Activated naive CD4-positive, alpha-beta T cell treated with anti-CD3 and anti-CD28 coated beads for 36 hours (primary cell): ENCODE measurements at regions not wholly inside any gene's neighbourhood (a gene's known extent, or its start where the extent isn't known, plus 50 kb on each side); places are given as distances from the start of the nearest gene placed in this dataset.

Source experiments
- CTCF ChIA-PET: fragments of 350-600 bp; sonication (Branson Sonifier 250); formaldehyde crosslinking; loops from one replicate; lab custom pipeline; 2021; ENCODE audit warnings: antibody characterized with exemption; lab: Charles Lee
- DNase-seq: peaks from one replicate; pipeline ENCODE4 v3.0.0-alpha.2; 2020
- H3K27ac Mint-ChIP-seq: one replicate; pipeline ENCODE4 v1.8.0; 2021; ENCODE audit warnings: mild to moderate bottlenecking, mixed read lengths
- H3K27me3 Mint-ChIP-seq: one replicate; pipeline ENCODE4 v1.8.0; 2021; ENCODE audit warnings: low read depth, mixed read lengths
- H3K36me3 Mint-ChIP-seq: one replicate; pipeline ENCODE4 v1.8.0; 2021; ENCODE audit warnings: low read depth, mixed read lengths
- H3K4me1 Mint-ChIP-seq: one replicate; pipeline ENCODE4 v1.8.0; 2021; ENCODE audit warnings: low read depth, mixed read lengths
- H3K4me3 Mint-ChIP-seq: one replicate; pipeline ENCODE4 v1.8.0; 2021; ENCODE audit warnings: mild to moderate bottlenecking, moderate library complexity, mixed read lengths
- H3K9me3 Mint-ChIP-seq: one replicate; pipeline ENCODE4 v1.8.0; 2021; ENCODE audit warnings: mixed read lengths
- intact Hi-C: fragments of 100-400 bp; cut with micrococcal nuclease; formaldehyde crosslinking; loops from one replicate; pipeline ENCODE4 v1.15.1; 2023

DNA sequence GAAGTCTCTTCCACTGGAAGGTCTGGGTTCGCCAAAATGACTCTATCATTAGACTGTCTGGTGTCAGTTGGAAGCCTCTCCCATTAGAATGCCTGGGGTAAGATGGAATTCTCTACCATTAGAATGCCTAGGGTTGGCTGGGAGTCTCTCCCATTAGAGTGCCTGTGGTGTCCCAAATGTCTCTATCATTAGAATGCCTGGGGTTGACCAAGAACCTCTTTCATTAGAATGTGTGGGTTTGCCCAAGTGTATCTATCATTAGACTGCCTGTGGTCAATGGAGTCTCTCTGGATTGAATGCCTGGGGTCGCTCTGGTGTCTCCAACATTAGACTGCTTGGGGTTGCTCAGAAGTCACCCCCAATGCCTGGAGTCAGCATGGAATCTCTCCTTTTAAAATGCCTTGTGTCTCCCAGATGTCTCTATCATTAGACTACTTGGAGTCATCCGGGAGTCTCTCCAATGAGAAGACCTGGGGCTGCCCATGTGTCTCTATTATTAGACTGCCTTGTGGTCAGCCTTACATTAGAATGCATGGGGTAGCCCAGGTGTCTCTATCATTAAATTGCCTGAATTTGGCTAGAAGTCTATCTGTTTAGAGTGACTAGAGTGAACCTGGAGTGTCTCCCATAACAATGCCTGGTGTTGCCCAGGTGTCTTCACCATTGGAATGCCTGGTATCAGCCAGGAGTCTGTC, 1518.4 kb downstream of the UQCRFS1 start:
- H3K27ac Mint-ChIP-seq, result no peak overlapping the region
- CTCF ChIA-PET, result no interaction called here
- intact Hi-C loops, result no loop called here
- DNase-seq, result no peak
- peaks cover 1% of the 10 kb centered on the region for H3K36me3 Mint-ChIP-seq
- peaks cover 46% of the 10 kb centered on the region for H3K9me3 Mint-ChIP-seq
- H3K27me3 Mint-ChIP-seq, result no peaks in the 10 kb centered on the region
- H3K4me1 Mint-ChIP-seq, result no peaks in the 10 kb centered on the region
- no peak overlapping the region for H3K4me3 Mint-ChIP-seq

DNA sequence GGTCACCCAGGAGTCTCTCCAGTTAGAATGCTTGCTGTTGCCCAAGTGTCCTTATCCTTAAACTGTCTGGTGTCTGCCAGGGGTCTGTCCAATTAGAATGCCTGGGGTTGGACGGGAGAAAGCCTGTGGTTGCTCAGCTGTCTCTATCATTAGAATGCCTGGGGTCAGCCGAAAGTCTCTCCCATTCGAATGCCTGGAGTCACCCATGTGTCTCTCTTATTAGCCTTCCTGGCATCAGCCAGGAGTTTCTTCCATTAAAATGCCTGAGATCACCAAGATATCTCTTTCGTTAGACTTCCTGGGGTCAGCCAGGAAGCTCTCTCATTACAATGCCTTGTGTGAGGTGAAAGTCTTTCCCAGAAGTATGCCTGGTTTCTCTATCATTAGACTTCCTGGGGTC, 1521.0 kb downstream of the UQCRFS1 start:
- Mint-ChIP-seq H3K27me3 (no peaks in the 10 kb centered on the region), H3K27ac (no peak overlapping the region), H3K4me3 (no peak overlapping the region), H3K36me3 (peaks cover 1% of the 10 kb centered on the region), H3K4me1 (no peaks in the 10 kb centered on the region), H3K9me3 (peaks cover 29% of the 10 kb centered on the region)
- DNase-seq, result no peak
- CTCF ChIA-PET, result no interaction called here
- intact Hi-C loops, result no loop called here

DNA sequence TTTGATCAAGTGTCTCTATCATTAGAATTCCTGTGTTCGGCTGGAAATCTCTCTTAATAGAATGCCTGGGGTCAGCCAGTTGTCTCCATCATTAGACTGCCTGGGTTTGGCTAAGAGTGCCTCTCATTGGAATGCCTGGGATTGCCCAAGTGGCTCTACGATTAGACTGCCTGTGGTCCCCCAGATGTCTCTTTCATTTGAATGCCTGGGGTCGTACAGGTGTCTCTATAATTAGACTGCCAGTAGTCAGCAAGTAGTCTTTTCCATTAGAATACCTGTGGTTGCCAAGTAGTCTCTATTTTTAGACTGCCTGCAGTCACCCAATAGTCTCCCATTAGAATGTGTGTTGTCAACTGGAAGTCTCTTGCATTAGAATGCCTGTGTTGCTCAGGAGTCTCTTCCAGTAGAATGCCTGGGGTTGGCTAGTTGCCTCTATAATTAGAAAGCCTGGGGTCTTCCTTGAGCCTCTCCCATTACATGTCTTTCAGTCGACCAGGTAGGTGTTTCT, 1523.2 kb downstream of the UQCRFS1 start:
- CTCF ChIA-PET, result no interaction called here
- H3K4me1 Mint-ChIP-seq, result no peaks in the 10 kb centered on the region
- H3K36me3 Mint-ChIP-seq, result no peaks in the 10 kb centered on the region
- DNase-seq, result no peak
- no peak overlapping the region for H3K27ac Mint-ChIP-seq
- intact Hi-C loops, result no loop called here
- no peaks in the 10 kb centered on the region for H3K27me3 Mint-ChIP-seq
- H3K9me3 Mint-ChIP-seq, result peaks cover 11% of the 10 kb centered on the region
- H3K4me3 Mint-ChIP-seq, result no peak overlapping the region

DNA sequence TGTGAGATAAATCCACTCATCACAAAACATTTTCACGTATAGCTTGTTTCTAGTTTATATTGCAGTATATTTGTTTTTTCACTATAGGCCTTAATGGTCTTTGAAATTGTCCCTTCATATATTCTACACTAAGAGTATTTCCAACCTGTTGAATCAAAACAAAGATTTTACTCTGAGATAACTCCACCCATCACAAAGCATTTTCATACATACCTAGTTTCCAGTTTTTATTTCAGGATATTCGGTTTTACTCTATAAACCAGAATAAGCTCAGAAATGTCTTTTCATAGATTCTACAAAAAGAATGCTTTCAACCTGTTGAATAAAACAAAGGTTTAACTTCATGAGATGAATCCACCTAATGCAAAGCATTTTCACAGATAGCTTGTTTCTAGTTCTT, 1528.7 kb downstream of the UQCRFS1 start:
- H3K27me3 Mint-ChIP-seq, result no peaks in the 10 kb centered on the region
- DNase-seq, result no peak
- H3K4me1 Mint-ChIP-seq, result no peaks in the 10 kb centered on the region
- no peaks in the 10 kb centered on the region for H3K36me3 Mint-ChIP-seq
- no peak overlapping the region for H3K27ac Mint-ChIP-seq
- intact Hi-C loops, result no loop called here
- no peak overlapping the region for H3K4me3 Mint-ChIP-seq
- CTCF ChIA-PET, result no interaction called here
- H3K9me3 Mint-ChIP-seq, result peaks cover 13% of the 10 kb centered on the region

DNA sequence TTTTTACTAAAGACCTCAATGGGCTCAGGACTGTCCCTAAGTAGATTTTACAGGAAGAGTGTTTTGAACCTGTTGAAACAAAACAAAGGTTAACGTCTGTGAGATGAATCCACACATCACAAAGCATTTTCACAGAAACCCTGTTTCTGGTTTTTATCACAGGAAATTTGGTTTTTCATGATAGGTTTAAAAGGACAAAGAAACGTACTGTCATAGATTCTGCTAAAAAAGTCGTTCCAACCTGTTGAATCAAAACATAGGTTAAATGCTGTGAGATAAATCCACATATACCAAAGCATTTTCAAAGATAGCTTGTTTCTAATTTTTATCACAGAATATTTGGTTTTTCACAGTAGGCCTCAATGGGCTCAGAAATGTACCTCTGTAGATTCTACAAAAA, 1531.0 kb downstream of the UQCRFS1 start:
- intact Hi-C loops, result no loop called here
- no peaks in the 10 kb centered on the region for H3K27me3 Mint-ChIP-seq
- no peak overlapping the region for H3K27ac Mint-ChIP-seq
- CTCF ChIA-PET, result interaction anchor here (0.6 kb wide), 1 partner anchor 44 kb away, joined by 3 read pairs; no protein-coding TSS in a partner anchor
- H3K4me3 Mint-ChIP-seq, result no peak overlapping the region
- no peaks in the 10 kb centered on the region for H3K4me1 Mint-ChIP-seq
- H3K36me3 Mint-ChIP-seq, result no peaks in the 10 kb centered on the region
- no peak for DNase-seq
- H3K9me3 Mint-ChIP-seq, result peaks cover 26% of the 10 kb centered on the region

DNA sequence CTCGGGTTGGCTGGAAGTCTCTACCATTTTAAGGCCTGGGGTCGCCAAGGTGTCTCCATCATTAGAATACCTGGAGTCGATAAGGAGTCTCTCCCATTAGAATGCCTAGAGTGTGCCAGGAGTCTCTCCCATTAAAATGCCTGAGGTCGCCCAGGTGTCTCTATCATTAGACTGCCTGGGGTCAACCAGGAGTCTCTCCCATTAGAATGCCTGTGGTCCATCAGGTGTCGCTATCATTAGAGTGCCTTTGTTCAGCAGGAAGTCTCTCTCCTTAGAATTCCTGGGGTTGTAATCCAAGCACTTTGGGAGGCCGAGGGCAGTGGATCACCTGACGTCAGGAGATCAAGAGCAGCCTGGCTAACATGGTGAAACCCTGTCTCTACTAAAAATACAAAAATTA, 1533.0 kb downstream of the UQCRFS1 start:
- H3K9me3 Mint-ChIP-seq, result peaks cover 33% of the 10 kb centered on the region
- H3K27ac Mint-ChIP-seq, result no peak overlapping the region
- no peak for DNase-seq
- CTCF ChIA-PET, result no interaction called here
- intact Hi-C loops, result no loop called here
- H3K4me3 Mint-ChIP-seq, result no peak overlapping the region
- H3K27me3 Mint-ChIP-seq, result no peaks in the 10 kb centered on the region
- H3K36me3 Mint-ChIP-seq, result peaks cover 3% of the 10 kb centered on the region
- H3K4me1 Mint-ChIP-seq, result no peaks in the 10 kb centered on the region

DNA sequence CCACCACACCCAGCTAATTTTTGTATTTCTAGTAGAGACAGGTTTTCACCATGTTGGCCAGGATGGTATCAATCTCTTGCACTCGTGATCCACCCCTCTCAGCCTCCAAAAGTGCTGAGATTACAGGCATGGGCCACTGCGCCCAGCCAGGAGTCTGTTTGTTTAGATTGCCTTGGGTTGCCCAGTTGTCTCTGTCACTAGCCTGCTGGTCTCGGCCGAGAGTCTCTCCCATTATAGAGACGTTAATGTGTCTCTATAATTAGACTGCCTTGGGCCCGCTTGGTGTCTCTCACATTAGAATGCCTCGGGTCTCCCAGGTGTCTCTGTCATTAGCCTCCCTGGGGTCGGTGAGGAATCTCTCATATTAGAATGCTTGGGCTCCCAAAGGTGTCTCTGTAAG, 1533.6 kb downstream of the UQCRFS1 start:
- H3K4me1 Mint-ChIP-seq, result no peaks in the 10 kb centered on the region
- no peaks in the 10 kb centered on the region for H3K27me3 Mint-ChIP-seq
- intact Hi-C loops, result no loop called here
- DNase-seq, result no peak
- H3K4me3 Mint-ChIP-seq, result no peak overlapping the region
- H3K27ac Mint-ChIP-seq, result no peak overlapping the region
- CTCF ChIA-PET, result no interaction called here
- peaks cover 34% of the 10 kb centered on the region for H3K9me3 Mint-ChIP-seq
- H3K36me3 Mint-ChIP-seq, result peaks cover 3% of the 10 kb centered on the region

DNA sequence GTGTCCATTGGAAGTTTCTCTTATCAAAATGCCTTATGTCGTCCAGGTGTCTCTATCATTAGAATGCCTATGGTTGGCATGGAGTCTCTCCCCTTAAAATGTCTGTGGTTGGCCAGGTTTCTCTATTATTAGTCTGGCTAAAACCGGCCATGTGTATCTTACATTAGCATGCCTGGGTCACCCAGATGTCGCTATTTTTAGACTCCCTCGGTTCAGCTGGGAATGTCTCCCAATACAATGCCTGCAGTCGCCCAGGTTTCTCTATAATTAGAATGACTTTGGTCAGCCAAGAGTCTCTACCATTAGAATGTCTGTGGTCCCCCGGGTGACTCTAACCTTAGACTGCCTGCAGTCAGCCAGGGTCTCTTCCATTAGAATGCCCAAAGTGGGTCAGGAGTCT, 1536.1 kb downstream of the UQCRFS1 start:
- H3K27me3 Mint-ChIP-seq, result no peaks in the 10 kb centered on the region
- no peak overlapping the region for H3K27ac Mint-ChIP-seq
- intact Hi-C loops, result no loop called here
- peaks cover 3% of the 10 kb centered on the region for H3K36me3 Mint-ChIP-seq
- peaks cover 38% of the 10 kb centered on the region for H3K9me3 Mint-ChIP-seq
- no peaks in the 10 kb centered on the region for H3K4me1 Mint-ChIP-seq
- CTCF ChIA-PET, result no interaction called here
- no peak for DNase-seq
- H3K4me3 Mint-ChIP-seq, result no peak overlapping the region

DNA sequence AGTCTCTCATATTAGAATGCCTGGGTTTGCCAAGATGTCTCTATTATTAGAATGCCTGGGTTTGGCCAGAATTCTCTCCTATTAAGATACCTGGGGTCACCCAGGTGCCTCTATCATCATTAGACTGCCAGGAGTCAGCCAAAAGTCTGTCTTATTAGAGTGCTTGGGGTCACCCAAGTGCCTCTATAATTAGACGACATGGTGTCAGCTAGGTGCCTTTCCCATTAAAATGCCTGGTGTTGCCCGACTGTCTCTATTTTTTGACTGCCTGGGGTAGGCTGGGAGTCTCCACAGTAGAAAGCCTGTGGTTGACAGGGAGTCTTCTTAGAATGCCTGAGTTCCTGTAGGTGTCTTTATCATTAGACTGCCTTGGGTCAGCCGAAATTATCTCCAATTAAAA, 1536.6 kb downstream of the UQCRFS1 start:
- Mint-ChIP-seq H3K36me3 (peaks cover 3% of the 10 kb centered on the region), H3K4me1 (no peaks in the 10 kb centered on the region), H3K27ac (no peak overlapping the region), H3K4me3 (no peak overlapping the region), H3K27me3 (no peaks in the 10 kb centered on the region), H3K9me3 (peaks cover 38% of the 10 kb centered on the region)
- intact Hi-C loops, result no loop called here
- no peak for DNase-seq
- CTCF ChIA-PET, result no interaction called here

DNA sequence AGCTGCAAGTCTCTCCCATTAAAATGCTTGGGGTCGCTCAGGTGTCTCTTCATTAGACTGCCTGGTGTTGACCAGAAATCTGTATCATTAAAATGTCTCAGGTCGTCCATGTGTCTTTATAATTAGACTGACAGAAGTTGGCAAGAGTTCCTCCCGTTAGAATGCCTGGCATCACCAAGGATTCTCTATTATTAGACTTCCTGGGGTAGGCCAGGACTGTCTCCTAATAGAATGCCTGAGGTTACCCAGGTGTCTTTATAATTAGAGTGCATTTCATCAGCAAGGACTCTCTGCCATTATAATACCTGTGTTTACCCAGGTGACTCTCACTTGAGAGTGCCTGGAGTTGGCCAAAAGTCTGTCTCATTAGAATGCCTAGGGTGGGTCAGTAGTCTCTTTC, 1537.2 kb downstream of the UQCRFS1 start:
- CTCF ChIA-PET, result no interaction called here
- DNase-seq, result no peak
- intact Hi-C loops, result no loop called here
- Mint-ChIP-seq H3K4me3 (no peak overlapping the region), H3K27me3 (no peaks in the 10 kb centered on the region), H3K4me1 (no peaks in the 10 kb centered on the region), H3K9me3 (peaks cover 38% of the 10 kb centered on the region), H3K27ac (no peak overlapping the region), H3K36me3 (peaks cover 3% of the 10 kb centered on the region)

DNA sequence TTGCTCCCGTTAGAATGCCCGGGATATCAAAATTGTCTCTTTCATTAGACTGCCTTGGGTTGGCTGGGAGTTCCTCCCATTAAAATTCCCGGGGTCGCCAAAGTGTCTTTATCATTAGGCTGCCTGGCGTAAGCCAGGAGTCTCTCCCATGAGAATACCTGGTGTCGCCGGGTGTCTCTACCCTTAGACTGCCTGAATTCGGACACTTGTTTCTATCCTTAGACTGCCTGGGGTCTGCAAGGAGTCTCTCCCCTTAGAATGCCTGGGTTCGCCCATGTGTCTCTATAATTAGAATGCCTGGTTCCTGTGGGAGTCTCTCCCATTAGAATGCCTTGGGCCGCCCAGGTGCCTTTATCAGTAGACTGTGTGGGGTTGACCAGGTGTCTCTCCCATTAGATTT, 1538.2 kb downstream of the UQCRFS1 start:
- DNase-seq, result no peak
- H3K9me3 Mint-ChIP-seq, result peaks cover 39% of the 10 kb centered on the region
- no peaks in the 10 kb centered on the region for H3K27me3 Mint-ChIP-seq
- H3K4me1 Mint-ChIP-seq, result no peaks in the 10 kb centered on the region
- peaks cover 3% of the 10 kb centered on the region for H3K36me3 Mint-ChIP-seq
- intact Hi-C loops, result no loop called here
- CTCF ChIA-PET, result no interaction called here
- no peak overlapping the region for H3K4me3 Mint-ChIP-seq
- no peak overlapping the region for H3K27ac Mint-ChIP-seq

DNA sequence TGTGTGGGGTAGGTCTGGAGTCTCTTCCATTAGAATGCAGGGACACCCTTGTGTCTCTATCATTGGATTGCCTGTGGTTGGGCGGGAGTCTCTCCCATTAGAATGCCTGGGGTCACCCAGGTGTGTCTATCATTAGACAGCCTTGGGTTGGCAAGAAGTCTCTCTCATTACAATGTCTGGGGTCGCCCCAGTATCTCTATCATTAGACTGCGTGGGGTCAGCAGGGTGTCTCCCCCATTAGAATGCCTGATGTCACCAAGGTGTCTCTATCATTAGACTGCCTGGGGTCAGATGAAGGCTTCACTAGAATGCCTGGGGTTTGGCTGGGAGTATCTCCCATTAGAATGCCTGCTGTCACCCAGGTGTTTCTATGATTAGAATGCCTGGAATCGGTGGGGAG, 1539.0 kb downstream of the UQCRFS1 start:
- DNase-seq, result no peak
- Mint-ChIP-seq H3K27ac (no peak overlapping the region), H3K4me3 (no peak overlapping the region), H3K4me1 (no peaks in the 10 kb centered on the region), H3K27me3 (no peaks in the 10 kb centered on the region), H3K36me3 (peaks cover 3% of the 10 kb centered on the region), H3K9me3 (peaks cover 33% of the 10 kb centered on the region)
- intact Hi-C loops, result no loop called here
- CTCF ChIA-PET, result no interaction called here

DNA sequence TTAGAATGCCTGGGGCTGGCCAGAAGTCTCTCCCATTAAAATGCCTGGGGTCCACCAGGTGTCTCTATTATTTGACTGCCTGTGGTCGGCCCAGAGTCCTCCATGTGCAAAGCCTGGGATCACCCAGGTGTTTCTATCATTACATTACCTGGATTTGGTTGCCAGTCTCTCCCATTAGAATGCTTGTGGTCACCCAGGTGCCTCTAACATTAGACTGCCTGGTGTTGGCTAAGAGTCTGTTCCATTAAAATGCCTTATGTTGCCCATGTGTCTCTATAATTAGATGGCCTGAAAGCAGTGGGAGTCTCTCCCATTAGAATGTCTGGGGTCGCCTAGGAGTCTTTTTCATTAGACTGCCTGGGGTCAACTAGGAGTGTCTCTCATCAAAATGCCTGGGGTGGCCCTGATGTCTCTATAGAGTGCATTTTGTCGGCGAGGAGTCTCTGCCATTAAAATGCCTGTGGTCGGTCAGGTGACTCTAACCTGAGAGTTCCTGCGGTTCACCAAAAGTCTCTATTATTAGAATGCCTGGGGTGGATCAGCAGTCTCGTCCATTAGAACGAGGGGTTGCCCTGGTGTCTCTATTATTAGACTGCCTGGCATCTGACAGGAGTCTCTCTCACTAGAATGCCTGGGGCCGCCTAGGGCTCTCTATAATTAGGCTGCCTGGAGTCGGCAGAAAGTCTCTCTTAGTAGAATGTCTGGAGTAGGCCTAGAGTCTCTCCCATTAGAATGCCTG, 1540.5 kb downstream of the UQCRFS1 start:
- peaks cover 3% of the 10 kb centered on the region for H3K36me3 Mint-ChIP-seq
- peaks cover 22% of the 10 kb centered on the region for H3K9me3 Mint-ChIP-seq
- no peak overlapping the region for H3K27ac Mint-ChIP-seq
- H3K27me3 Mint-ChIP-seq, result no peaks in the 10 kb centered on the region
- no peak overlapping the region for H3K4me3 Mint-ChIP-seq
- no peak for DNase-seq
- no peaks in the 10 kb centered on the region for H3K4me1 Mint-ChIP-seq
- intact Hi-C loops, result no loop called here
- CTCF ChIA-PET, result no interaction called here
